Ovary (tissue), 7 donors: ENCODE measurements at regions not wholly inside any gene's neighbourhood (a gene's known extent, or its start where the extent isn't known, plus 50 kb on each side); places are given as distances from the start of the nearest gene placed in this dataset.

Source experiments
- DNase-seq, 5 donors: peaks; one replicate each; pipeline ENCODE4 v3.0.0-alpha.2; 2019 to 2020
- H3K27ac ChIP-seq, 2 donors: fragments of 200-600 bp; one replicate each; pipeline versions ENCODE4 v1.5.1 to v1.8.0; 2019 to 2022
- H3K27me3 ChIP-seq: fragments of 200-600 bp; one replicate; pipeline ENCODE4 v1.8.0; 2022
- H3K36me3 ChIP-seq: fragments of 200-600 bp; sonication (generic); one replicate; pipeline ENCODE4 v1.5.1; 2019
- H3K4me1 ChIP-seq: one replicate; pipeline ENCODE4 v1.8.1; 2013; ENCODE audit warnings: mild to moderate bottlenecking, moderate library complexity; ENCODE audit not compliant: insufficient read depth
- H3K4me3 ChIP-seq: fragments of 200-600 bp; sonication (generic); one replicate; pipeline ENCODE4 v1.5.1; 2017
- H3K9me3 ChIP-seq, 2 donors: fragments of 200-600 bp in 1 of 2; sonication (generic) in 1 of 2; one replicate each; pipeline versions ENCODE4 v1.5.1 to v1.8.1; 2013 to 2019; ENCODE audit warnings: mild to moderate bottlenecking in 1 of 2, moderate library complexity in 1 of 2
- CTCF ChIP-seq, 3 donors: fragments of 450-650 bp in 2 of 3; fragments of 200-600 bp in 1 of 3; IDR thresholded peaks; one replicate each; pipeline versions ENCODE4 v1.5.1 to v1.8.0; 2016 to 2022; ENCODE audit warnings: antibody characterized with exemption in 3 of 3, mild to moderate bottlenecking in 1 of 3
- EP300 ChIP-seq: sonication (generic); formaldehyde crosslinking; IDR thresholded peaks from one replicate; pipeline ENCODE4 v1.6.1; 2017; ENCODE audit warnings: antibody characterized with exemption
- POLR2A ChIP-seq: fragments of 450-650 bp; IDR thresholded peaks from one replicate; pipeline ENCODE4 v1.6.1; 2017; ENCODE audit warnings: antibody characterized with exemption, mild to moderate bottlenecking, moderate library complexity
- WGBS, 3 donors: extraction: QIAGEN DNeasy Blood & Tissue Kit in 1 of 3; methylation state at CpG; one replicate each; pipeline versions ENCODE4 v1.1.5 to v1.1.7; 2013 to 2017; 5-methylcytosine and 5-hydroxymethylcytosine counted together
- intact Hi-C, 4 donors: fragments of 100-400 bp; cut with DNase I; formaldehyde crosslinking; loops; one replicate each; pipeline versions ENCODE4 v1.11.0 to v1.15.1; 2022 to 2023
- donor health status: DM: no; HTN: no; CAD: no; lungs with moderate emphysema.
- donor health status: DM: no; HTN: no; CAD: no.
- donor health status: Bipolar disorder and iron deficiency.
- donor health status: DM: no; HTN: no; CAD: no.
- donor health status: DM: yes; HTN: yes; CAD: no.

- no peak for DNase-seq
- intact Hi-C loops: no loop called here
- H3K4me3 ChIP-seq: no peak overlapping the region
- H3K27me3 ChIP-seq: no peaks in the 10 kb centered on the region
- no peak overlapping the region for H3K27ac ChIP-seq
- no peaks in the 10 kb centered on the region for H3K36me3 ChIP-seq
- H3K9me3 ChIP-seq: no peaks in the 10 kb centered on the region
- no peak for TF ChIP-seq POLR2A
- no peak for TF ChIP-seq CTCF (IDR thresholded peaks at IDR 0.05)
- no peak for TF ChIP-seq EP300
- no peaks in the 10 kb centered on the region for H3K4me1 ChIP-seq
Measured at GRCh38 chr9:119451426-119451825, 82.2 kb upstream of the BRINP1 start.

- no peak overlapping the region for H3K27ac ChIP-seq
- TF ChIP-seq CTCF (IDR thresholded peaks at IDR 0.05) (no peak), POLR2A (no peak), EP300 (no peak)
- no peaks in the 10 kb centered on the region for H3K27me3 ChIP-seq
- 24 to 29% (median 26%) methylated on average over 4 of the region's 4 CpGs for WGBS, 3 donors
- H3K4me1 ChIP-seq: no peaks in the 10 kb centered on the region
- no peaks in the 10 kb centered on the region for H3K9me3 ChIP-seq
- DNase-seq: no peak
- H3K36me3 ChIP-seq: no peaks in the 10 kb centered on the region
- intact Hi-C loops: no loop called here
- H3K4me3 ChIP-seq: no peak overlapping the region
Measured at GRCh38 chr9:119443179-119443578, 73.9 kb upstream of the BRINP1 start.

- TF ChIP-seq CTCF (IDR thresholded peaks at IDR 0.05) (no peak), POLR2A (no peak), EP300 (no peak)
- WGBS, 3 donors: 53 to 69% (median 53%) methylated on average over 1 of the region's 1 CpG
- DNase-seq: no peak
- H3K9me3 ChIP-seq: no peaks in the 10 kb centered on the region
- H3K4me3 ChIP-seq: no peak overlapping the region
- H3K4me1 ChIP-seq: no peaks in the 10 kb centered on the region
- intact Hi-C loops: no loop called here
- no peaks in the 10 kb centered on the region for H3K27me3 ChIP-seq
- no peak overlapping the region for H3K27ac ChIP-seq
- H3K36me3 ChIP-seq: no peaks in the 10 kb centered on the region
Measured at GRCh38 chr9:119441832-119442231, 72.6 kb upstream of the BRINP1 start.

GRCh38 chr9:119441338-119441737 is 72.1 kb upstream of the BRINP1 start:
- Histone ChIP-seq H3K4me1 (no peaks in the 10 kb centered on the region), H3K27me3 (no peaks in the 10 kb centered on the region), H3K9me3 (no peaks in the 10 kb centered on the region), H3K36me3 (no peaks in the 10 kb centered on the region), H3K4me3 (no peak overlapping the region), H3K27ac (no peak overlapping the region)
- no peak for TF ChIP-seq EP300
- TF ChIP-seq CTCF (IDR thresholded peaks at IDR 0.05): no peak
- no peak for TF ChIP-seq POLR2A
- intact Hi-C loops: no loop called here
- DNase-seq: no peak
- 15 to 26% (median 24%) methylated on average over 2 of the region's 2 CpGs for WGBS, 3 donors

GRCh38 chr9:119436261-119436660 is 67.0 kb upstream of the BRINP1 start:
- WGBS, 3 donors: 84 to 87% (median 86%) methylated on average over 2 of the region's 2 CpGs
- Histone ChIP-seq H3K4me3 (no peak overlapping the region), H3K4me1 (no peaks in the 10 kb centered on the region), H3K27ac (no peak overlapping the region), H3K9me3 (no peaks in the 10 kb centered on the region), H3K27me3 (no peaks in the 10 kb centered on the region), H3K36me3 (no peaks in the 10 kb centered on the region)
- intact Hi-C loops: no loop called here
- DNase-seq: no peak
- TF ChIP-seq EP300 (no peak), CTCF (IDR thresholded peaks at IDR 0.05) (no peak), POLR2A (no peak)
